ENCODE measurements at regions not wholly inside any gene's neighbourhood (a gene's known extent, or its start where the extent isn't known, plus 50 kb on each side); places are given as distances from the start of the nearest gene placed in this dataset.
"Not testable (repeated sequence)": the region's sequence is repeated elsewhere in the genome, so short reads cannot be mapped to it uniquely, and the experiment has no call there.

GRCh38 chr20:54839224-54839623 is 363.8 kb downstream of the DOK5 start:
- no peak for DNase-seq

GRCh38 chr20:54837226-54837625 is 361.8 kb downstream of the DOK5 start:
- no peak for DNase-seq

GRCh38 chr20:54822386-54822785 is 347.0 kb downstream of the DOK5 start:
- no peak for DNase-seq

- no peak for DNase-seq
Measured at GRCh38 chr20:54820392-54820791, 345.0 kb downstream of the DOK5 start.

- no peak for DNase-seq
Measured at GRCh38 chr20:54806462-54806861, 331.1 kb downstream of the DOK5 start.

- DNase-seq, result no peak
Measured at GRCh38 chr20:54794874-54795273, 319.5 kb downstream of the DOK5 start.

- no peak for DNase-seq
Measured at GRCh38 chr20:54794110-54794509, 318.7 kb downstream of the DOK5 start.

GRCh38 chr20:54793291-54793992 is 318.0 kb downstream of the DOK5 start:
- DNase-seq, result no peak

GRCh38 chr20:54792688-54793087 is 317.3 kb downstream of the DOK5 start:
- no peak for DNase-seq

GRCh38 chr20:54788260-54788659 is 312.9 kb downstream of the DOK5 start:
- DNase-seq, result not testable (repeated sequence)

- not testable (repeated sequence) for DNase-seq
Measured at GRCh38 chr20:54782758-54783157, 307.4 kb downstream of the DOK5 start.

GRCh38 chr20:54774426-54774825 is 299.0 kb downstream of the DOK5 start:
- no peak for DNase-seq

- DNase-seq, result no peak
Measured at GRCh38 chr20:54773643-54774000, 298.2 kb downstream of the DOK5 start.

- DNase-seq, result no peak
Measured at GRCh38 chr20:54772893-54773642, 297.7 kb downstream of the DOK5 start.

GRCh38 chr20:54766483-54766882 is 291.1 kb downstream of the DOK5 start:
- no peak for DNase-seq

GRCh38 chr20:54763366-54763765 is 288.0 kb downstream of the DOK5 start:
- no peak for DNase-seq

- DNase-seq, result no peak
Measured at GRCh38 chr20:54759589-54759988, 284.2 kb downstream of the DOK5 start.

GRCh38 chr20:54746796-54747195 is 271.4 kb downstream of the DOK5 start:
- no peak for DNase-seq

- DNase-seq, result no peak
Measured at GRCh38 chr20:54745780-54746179, 270.4 kb downstream of the DOK5 start.

GRCh38 chr20:54744097-54744496 is 268.7 kb downstream of the DOK5 start:
- no peak for DNase-seq

- no peak for DNase-seq
Measured at GRCh38 chr20:54742193-54742592, 266.8 kb downstream of the DOK5 start.

GRCh38 chr20:54736421-54736820 is 261.0 kb downstream of the DOK5 start:
- DNase-seq, result no peak

- no peak for DNase-seq
Measured at GRCh38 chr20:54733687-54734086, 258.3 kb downstream of the DOK5 start.

- DNase-seq, result no peak
Measured at GRCh38 chr20:54727490-54727889, 252.1 kb downstream of the DOK5 start.

Data from right kidney (tissue), 1 donor.